ENCODE measurements at regions not wholly inside any gene's neighbourhood (a gene's known extent, or its start where the extent isn't known, plus 50 kb on each side); places are given as distances from the start of the nearest gene placed in this dataset.

DNA sequence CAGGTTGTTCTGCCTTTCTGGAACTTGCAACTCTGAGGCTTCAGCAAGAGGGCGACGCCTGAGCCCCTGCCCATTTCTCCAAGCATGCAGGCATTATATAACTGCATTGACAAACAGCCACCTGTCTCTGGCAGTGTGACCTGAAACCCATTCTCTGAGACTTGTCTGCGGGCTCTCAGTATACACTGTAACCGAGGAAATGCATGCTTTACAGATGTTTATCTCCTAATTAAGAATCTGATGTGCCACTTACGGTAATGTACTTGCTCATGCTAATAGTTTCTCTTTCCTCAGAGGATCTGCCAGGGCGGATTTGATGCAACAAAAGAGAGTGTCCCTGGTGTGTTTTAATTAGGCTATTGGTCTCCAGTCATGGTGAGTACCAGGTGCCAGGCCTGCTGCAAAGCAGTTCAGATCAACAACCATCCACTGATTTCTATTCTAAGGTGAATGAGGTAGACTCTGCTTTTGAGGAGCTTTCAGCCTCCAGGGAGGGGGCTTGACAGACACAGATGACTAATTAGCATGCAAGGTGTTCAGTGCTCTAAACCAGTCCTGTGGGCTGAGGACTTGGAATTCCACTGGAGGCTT is 593.7 kb upstream of the KLF4 start:
- no peak for TF ChIP-seq GATA1 (IDR thresholded peaks at IDR 0.05; ENCODE audit: low read depth, low read length)
- TF ChIP-seq POLR2A (IDR thresholded peaks at IDR 0.05; ENCODE audit: low read length) = no peak
- no peak for DNase-seq

DNA sequence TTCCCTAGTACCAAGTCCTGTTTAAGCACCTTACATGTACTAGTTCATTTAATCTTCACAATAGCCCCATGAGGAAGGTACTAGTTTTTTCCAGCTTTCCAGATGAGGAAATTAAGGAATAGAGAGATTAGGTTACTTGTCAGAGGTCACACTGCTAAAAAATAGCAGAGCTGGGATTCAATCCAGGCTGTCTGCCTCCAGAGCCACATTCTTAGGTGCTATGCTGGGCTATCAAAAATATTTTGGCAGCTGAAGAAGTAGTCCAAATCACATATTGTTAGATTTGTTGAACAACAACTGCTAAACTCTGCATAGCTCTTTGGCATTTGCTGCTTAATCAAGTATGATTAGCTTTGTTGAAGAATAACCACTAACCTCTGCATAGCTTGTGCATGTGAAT is 591.5 kb upstream of the KLF4 start:
- no peak for DNase-seq
- TF ChIP-seq POLR2A (IDR thresholded peaks at IDR 0.05; ENCODE audit: low read length) = no peak
- TF ChIP-seq GATA1 (IDR thresholded peaks at IDR 0.05; ENCODE audit: low read depth, low read length) = no peak

DNA sequence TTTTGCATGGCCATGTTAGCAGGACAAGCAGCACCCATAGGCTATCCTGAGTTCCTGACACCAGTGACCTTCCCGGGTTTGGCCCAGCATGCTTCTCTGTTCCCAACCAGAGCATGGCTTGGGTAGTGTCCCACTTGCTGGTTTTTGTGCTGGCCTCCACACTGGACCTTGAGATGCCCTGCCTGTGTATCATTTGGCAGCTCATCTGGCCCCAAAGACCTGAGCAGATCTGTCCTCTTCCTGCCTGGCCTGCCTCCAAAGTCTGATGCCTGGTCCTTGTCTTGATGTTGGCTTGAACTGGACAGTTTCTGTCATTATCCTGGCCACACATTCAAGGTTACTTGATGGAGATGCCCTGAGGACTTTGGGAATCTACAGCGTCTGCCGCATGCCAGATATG is 590.7 kb upstream of the KLF4 start:
- TF ChIP-seq GATA1 (IDR thresholded peaks at IDR 0.05; ENCODE audit: low read depth, low read length) (no peak), POLR2A (IDR thresholded peaks at IDR 0.05; ENCODE audit: low read length) (no peak)
- no peak for DNase-seq

DNA sequence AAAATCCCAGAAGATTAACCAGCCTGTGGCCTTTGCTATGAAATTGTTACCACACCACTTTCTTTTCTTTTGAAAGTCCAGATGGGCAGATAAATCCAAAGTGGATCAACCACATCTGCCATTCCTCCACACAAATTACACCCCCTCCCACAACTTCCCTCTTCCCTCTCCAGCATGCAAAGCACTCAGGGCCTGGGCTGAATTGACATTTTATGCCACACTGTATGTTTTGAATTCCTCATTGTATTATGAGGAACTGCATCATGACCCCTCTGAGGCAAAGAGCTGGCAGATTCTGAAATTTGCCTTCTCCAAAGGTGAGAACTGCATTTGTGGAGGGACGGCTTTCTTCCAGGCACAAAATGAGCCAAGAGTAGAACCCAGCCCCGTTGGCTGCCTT is 589.2 kb upstream of the KLF4 start:
- DNase-seq = no peak
- no peak for TF ChIP-seq POLR2A (IDR thresholded peaks at IDR 0.05; ENCODE audit: low read length)
- no peak for TF ChIP-seq GATA1 (IDR thresholded peaks at IDR 0.05; ENCODE audit: low read depth, low read length)

DNA sequence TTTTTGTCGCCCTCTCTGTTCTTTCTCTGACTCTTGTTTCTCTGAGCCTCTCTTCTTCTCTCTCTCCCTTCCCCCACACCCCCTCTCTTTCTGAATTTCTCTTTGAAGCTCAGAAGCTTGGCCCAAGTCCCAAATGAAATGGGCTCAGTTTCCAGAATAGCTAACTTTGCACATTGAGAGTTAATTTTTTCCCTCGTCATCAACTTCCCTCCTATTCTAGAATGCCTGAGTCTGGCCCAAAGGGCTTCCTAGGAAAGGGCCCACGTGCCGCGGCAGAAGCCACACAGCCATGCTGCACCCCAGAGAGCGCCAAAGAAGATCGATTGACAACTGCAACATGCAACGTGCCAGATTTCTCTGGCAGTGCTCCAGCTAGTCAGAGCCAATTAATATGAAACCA is 588.8 kb upstream of the KLF4 start:
- no peak for TF ChIP-seq GATA1 (IDR thresholded peaks at IDR 0.05; ENCODE audit: low read depth, low read length)
- no peak for TF ChIP-seq POLR2A (IDR thresholded peaks at IDR 0.05; ENCODE audit: low read length)
- no peak for DNase-seq

DNA sequence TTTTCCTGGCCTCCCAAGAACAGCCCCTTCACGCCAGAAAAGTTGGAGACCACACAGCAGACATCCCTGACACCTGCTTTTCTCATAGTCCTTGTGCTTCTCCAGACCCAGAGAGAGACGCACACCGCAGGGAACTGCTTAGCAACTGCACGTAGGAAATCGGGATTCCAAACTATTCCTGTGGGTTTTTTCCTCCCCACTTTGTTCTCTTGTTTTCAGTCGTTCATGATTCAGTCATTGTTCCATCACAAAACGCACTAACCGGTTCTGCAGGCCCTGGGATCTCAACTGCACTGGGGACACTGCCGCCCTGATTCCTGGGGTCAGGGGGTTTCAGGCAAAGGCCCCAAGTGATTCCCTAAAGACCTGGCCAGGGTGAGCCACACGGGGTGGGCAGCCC is 588.0 kb upstream of the KLF4 start:
- no peak for DNase-seq
- TF ChIP-seq GATA1 (IDR thresholded peaks at IDR 0.05; ENCODE audit: low read depth, low read length) (no peak), POLR2A (IDR thresholded peaks at IDR 0.05; ENCODE audit: low read length) (no peak)

DNA sequence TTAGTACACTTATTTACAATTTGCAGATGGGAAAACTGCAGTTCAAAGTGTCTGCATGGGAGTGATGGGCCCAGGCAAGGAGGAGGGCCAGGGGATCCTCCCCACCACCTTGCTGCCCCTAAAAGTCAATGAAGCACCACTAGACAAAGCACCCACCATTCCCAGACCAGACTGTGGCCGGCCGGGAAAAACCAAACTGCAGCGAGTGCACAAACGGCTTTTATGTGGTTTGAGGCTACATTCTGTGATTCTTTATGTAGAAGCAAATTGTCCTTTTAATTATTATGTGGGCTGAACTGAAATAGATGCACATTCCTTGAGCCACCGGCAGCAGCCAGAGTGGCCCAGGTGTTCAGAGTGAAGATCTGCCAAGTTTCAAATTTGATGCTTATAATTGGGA is 585.3 kb upstream of the KLF4 start:
- TF ChIP-seq GATA1 (IDR thresholded peaks at IDR 0.05; ENCODE audit: low read depth, low read length) (no peak), POLR2A (IDR thresholded peaks at IDR 0.05; ENCODE audit: low read length) (no peak)
- DNase-seq = no peak

DNA sequence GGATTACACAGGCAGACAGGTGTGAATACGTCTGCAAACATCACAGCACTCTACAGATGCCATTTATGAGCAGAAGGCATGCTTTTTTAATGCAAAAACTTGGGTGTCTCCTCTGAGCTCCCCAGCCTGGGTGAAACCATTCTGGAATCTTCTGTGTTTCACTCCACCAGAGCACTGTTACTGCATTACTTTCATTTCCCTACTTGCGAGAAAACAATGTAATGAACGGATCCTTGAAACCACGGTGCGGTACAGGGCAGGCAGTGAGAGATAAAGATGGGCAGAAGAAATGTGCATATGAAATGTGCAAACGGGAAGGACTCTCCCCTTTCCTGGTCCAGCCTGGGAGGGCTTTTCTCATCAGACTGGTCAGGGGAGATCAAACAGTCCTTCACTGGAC is 584.3 kb upstream of the KLF4 start:
- TF ChIP-seq GATA1 (IDR thresholded peaks at IDR 0.05; ENCODE audit: low read depth, low read length) (no peak), POLR2A (IDR thresholded peaks at IDR 0.05; ENCODE audit: low read length) (no peak)
- DNase-seq = no peak

DNA sequence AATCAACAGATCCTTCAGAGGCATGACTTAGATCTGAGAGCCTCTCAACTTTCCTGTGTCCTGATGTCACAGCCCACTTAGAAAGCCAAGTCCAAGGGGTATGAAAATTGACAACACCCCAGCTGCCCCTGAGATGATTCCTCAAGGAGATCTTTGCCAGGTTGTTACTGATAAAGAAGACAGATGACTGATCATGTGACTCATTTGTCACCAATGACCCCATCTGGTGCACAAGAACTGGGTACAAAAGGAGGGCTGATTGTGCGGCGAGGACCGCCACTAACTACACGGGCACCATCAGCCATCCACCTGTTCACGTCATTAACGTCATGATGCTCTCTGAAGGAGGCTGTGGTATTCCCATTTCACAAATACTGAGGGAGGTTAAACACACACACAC is 583.2 kb upstream of the KLF4 start:
- TF ChIP-seq POLR2A (IDR thresholded peaks at IDR 0.05; ENCODE audit: low read length) (no peak), GATA1 (IDR thresholded peaks at IDR 0.05; ENCODE audit: low read depth, low read length) (no peak)
- DNase-seq = no peak

DNA sequence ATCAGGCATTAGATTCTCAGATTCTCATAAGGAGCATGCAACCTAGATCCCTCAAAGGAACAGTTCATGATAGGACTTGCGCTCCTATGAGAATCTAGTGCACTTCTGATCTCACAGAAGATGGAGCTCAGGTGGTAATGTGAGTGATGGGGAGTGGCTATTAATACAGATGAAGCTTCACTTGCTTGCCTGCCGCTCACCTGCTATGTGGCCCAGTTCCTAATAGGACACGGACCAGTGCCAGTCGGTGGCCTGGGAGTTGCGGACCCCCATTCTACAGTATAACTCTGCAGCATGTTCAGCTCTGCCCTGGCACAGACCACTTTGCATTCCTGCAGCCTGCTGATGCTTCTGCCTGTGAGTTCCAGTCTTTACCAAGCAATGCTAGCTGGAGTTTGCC is 581.3 kb upstream of the KLF4 start:
- TF ChIP-seq GATA1 (IDR thresholded peaks at IDR 0.05; ENCODE audit: low read depth, low read length) (no peak), POLR2A (IDR thresholded peaks at IDR 0.05; ENCODE audit: low read length) (no peak)
- DNase-seq = no peak

DNA sequence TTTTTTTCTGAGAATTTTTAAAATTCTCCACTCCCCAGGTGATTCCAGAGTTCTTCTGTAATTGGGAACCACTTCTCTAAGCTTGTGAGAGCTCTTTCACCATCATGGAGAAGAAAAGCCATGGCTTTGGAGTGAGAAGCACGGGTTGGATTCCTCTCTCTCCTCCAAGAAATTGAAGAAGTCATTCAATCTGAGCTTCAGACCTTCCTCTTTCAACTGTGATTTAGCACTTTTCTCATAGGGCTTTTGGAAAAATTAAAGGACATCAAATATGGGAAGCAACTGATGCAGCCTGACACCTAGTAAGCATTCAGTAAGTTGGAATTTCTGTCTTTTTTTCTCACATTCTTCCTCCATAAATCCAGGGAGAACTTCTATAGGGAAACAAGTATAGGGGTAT is 580.4 kb upstream of the KLF4 start:
- no peak for TF ChIP-seq GATA1 (IDR thresholded peaks at IDR 0.05; ENCODE audit: low read depth, low read length)
- TF ChIP-seq POLR2A (IDR thresholded peaks at IDR 0.05; ENCODE audit: low read length) = no peak
- no peak for DNase-seq

DNA sequence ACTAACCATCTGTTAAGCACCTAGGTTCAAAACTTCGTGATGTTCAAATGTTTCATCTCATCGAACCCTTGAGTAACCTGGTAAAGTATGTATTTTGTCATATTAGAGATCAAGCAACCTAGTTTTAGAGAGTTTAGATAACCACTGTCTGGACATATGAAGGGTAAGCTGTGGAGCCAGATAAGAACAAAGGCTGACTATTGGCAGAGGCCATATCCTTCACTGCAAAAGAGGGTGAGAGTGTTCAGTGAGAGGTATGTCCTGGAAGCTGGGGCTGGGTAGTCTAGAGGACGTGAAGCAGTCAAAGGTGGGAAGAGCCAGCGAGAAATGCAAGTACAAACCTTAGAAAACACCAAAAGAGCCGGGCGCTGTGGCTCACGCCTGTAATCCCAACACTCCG is 573.1 kb upstream of the KLF4 start:
- TF ChIP-seq POLR2A (IDR thresholded peaks at IDR 0.05; ENCODE audit: low read length) = no peak
- no peak for TF ChIP-seq GATA1 (IDR thresholded peaks at IDR 0.05; ENCODE audit: low read depth, low read length)
- peak in 1 of 2 experiments; percentile 13 for DNase-seq

DNA sequence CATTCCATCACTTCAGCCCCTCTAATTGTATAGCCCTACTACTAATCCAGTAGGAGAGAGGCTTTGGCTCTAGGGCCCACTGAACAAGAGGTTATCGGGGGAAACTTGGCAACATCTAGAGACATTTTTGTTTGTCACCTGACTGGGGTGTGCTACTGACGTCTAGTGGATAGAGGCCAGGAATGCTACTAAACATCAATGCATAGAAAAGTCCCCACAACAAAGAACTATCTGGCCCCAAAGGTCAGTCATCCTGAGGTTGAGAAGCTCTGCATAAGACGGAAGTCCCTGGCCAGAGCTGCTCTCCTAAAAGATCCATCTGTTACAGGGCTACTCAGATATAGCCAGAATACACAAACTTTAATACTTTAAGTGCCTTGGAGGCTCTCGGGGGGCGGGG is 570.6 kb upstream of the KLF4 start:
- TF ChIP-seq GATA1 (IDR thresholded peaks at IDR 0.05; ENCODE audit: low read depth, low read length) = no peak
- TF ChIP-seq POLR2A (IDR thresholded peaks at IDR 0.05; ENCODE audit: low read length) = no peak
- no peak for DNase-seq

DNA sequence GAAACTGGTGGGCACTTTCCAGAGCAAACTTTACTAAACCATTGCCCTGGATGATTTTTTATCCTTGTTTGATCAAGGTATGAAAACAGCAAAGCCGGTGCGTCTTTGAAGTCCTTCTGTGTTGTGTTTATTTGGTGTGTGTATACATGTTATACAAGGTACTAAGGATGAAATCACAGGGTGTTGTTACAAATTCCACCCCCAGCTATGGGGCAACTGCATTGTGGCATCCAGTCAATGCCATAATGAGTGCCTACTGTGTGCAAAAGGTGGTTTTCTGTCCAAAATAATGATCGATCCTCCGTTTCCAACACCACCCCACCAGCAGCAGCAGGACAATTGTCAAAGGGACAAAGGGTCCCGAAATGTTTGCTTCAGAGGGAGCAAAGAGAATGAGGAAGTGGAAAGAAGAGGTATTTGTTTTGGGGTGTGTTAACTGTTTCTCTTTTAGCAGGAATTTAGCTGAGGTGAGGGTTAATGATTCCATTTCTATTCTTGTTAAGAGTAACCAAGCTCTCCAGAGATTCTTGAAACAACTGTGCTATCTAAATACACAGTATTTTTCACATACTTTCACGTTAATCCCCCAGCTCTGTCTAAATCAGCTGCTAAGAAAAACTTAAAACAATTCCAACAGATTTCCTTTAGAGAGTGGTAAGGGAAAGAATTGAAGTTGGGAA is 568.7 kb upstream of the KLF4 start:
- DNase-seq = no peak
- TF ChIP-seq POLR2A (IDR thresholded peaks at IDR 0.05; ENCODE audit: low read length) (no peak), GATA1 (IDR thresholded peaks at IDR 0.05; ENCODE audit: low read depth, low read length) (no peak)

DNA sequence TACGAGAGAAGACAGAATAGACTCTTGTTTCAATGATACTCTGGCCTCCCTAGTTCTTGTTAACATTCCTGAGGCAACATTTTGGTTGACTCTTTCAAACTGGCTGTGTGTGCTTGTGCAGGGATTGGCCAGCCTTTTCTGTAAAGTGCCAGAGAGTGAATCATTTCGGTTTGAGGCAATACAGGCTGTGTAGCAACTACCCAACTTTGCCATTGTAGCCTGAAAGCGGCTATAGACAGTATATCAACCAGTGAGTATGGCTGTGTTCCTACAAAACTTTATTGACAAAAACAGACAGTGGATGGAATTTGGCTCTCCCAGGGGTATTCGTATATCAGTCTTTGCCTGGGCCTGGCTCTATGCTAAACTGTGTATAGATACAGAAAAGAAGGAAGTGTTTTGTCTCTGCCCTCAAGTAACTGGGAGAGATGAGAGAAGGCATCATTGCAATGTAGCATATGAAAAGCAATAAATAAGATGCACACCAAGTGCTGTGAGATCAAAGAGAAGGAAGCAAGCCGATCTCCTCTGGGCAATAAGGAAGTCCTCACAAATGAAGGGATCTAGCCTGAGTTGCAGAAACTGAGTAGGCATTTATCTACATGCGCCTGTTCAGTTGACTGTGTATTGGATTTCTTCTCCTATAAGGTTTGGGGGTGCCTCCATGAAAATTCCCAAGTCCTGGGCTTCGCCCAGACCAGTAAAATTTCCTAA is 568.0 kb upstream of the KLF4 start:
- TF ChIP-seq POLR2A (IDR thresholded peaks at IDR 0.05; ENCODE audit: low read length) (no peak), GATA1 (IDR thresholded peaks at IDR 0.05; ENCODE audit: low read depth, low read length) (no peak)
- no peak for DNase-seq

Measured in erythroblast (primary cell).